Sigmoid colon (tissue), 6 donors: ENCODE measurements at regions not wholly inside any gene's neighbourhood (a gene's known extent, or its start where the extent isn't known, plus 50 kb on each side); places are given as distances from the start of the nearest gene placed in this dataset.
"Not testable (repeated sequence)": the region's sequence is repeated elsewhere in the genome, so short reads cannot be mapped to it uniquely, and the experiment has no call there.

Source experiments
- DNase-seq: peaks from one replicate; pipeline ENCODE4 v3.0.0-alpha.2; 2019
- H3K27ac ChIP-seq, 4 donors: fragments of 200-600 bp; sonication (generic); one replicate each; pipeline ENCODE4 v1.5.1; 2016 to 2019; ENCODE audit warnings: mild to moderate bottlenecking in 1 of 4
- H3K27me3 ChIP-seq, 3 donors: fragments of 200-600 bp; sonication (generic); one replicate each; pipeline ENCODE4 v1.5.1; 2019; ENCODE audit warnings: mild to moderate bottlenecking in 1 of 3
- H3K36me3 ChIP-seq, 4 donors: fragments of 200-600 bp; sonication (generic); one replicate each; pipeline ENCODE4 v1.5.1; 2016 to 2019
- H3K4me1 ChIP-seq, 4 donors: fragments of 200-600 bp; sonication (generic); one replicate each; pipeline ENCODE4 v1.5.1; 2017 to 2019
- H3K4me3 ChIP-seq, 4 donors: fragments of 200-600 bp; sonication (generic); one replicate each; pipeline ENCODE4 v1.5.1; 2017 to 2019; ENCODE audit warnings: mild to moderate bottlenecking in 2 of 4, moderate library complexity in 1 of 4
- H3K9me3 ChIP-seq, 4 donors: fragments of 200-600 bp in 3 of 4; sonication (generic) in 3 of 4; one replicate each; pipeline versions ENCODE4 v1.5.1 to v1.6.1; 2013 to 2019
- EP300 ChIP-seq, 4 donors: sonication (generic); formaldehyde crosslinking; IDR thresholded peaks; one replicate each; pipeline ENCODE4 v1.6.1; 2017; ENCODE audit warnings: antibody characterized with exemption in 4 of 4
- POLR2A ChIP-seq, 2 donors: fragments of 450-650 bp; IDR thresholded peaks; one replicate each; pipeline ENCODE4 v1.6.1; 2016; ENCODE audit warnings: antibody characterized with exemption in 2 of 2, mild to moderate bottlenecking in 2 of 2, moderate library complexity in 2 of 2
- POLR2AphosphoS5 ChIP-seq, 4 donors: sonication (generic); formaldehyde crosslinking; IDR thresholded peaks; one replicate each; pipeline ENCODE4 v1.6.1; 2017; ENCODE audit warnings: antibody characterized with exemption in 4 of 4
- WGBS, 2 donors: extraction: QIAGEN DNeasy Blood & Tissue Kit; methylation state at CpG; one replicate each; pipeline ENCODE4 v1.1.7; 2013; 5-methylcytosine and 5-hydroxymethylcytosine counted together
- intact Hi-C: fragments of 100-400 bp; cut with DNase I; formaldehyde crosslinking; loops from one replicate; pipeline ENCODE4 v1.15.1; 2023
- TF ChIP-seq, protein P1 (sequence below), 4 experiments: fragments of 450-650 bp in 3 of 4; fragments of 200-600 bp in 1 of 4; IDR thresholded peaks; one replicate each; pipeline ENCODE4 v1.5.1; 2016 to 2019; ENCODE audit warnings: antibody characterized with exemption in 4 of 4, mild to moderate bottlenecking in 3 of 4, moderate library complexity in 2 of 4
- donor health status: healthy with polysubstance abuse.
- donor health status: healthy.

- H3K27me3 ChIP-seq, result no peaks in the 10 kb centered on the region
- DNase-seq, result no peak
- H3K4me3 ChIP-seq, result no peak overlapping the region
- no peaks in the 10 kb centered on the region for H3K36me3 ChIP-seq
- no peaks in the 10 kb centered on the region for H3K9me3 ChIP-seq
- no peak overlapping the region for H3K27ac ChIP-seq
- WGBS, 2 donors, result 33 to 64% methylated on average over 1 of the region's 1 CpG
- TF ChIP-seq POLR2A (IDR thresholded peaks at IDR 0.05), result no peak
- TF ChIP-seq POLR2AphosphoS5 (IDR thresholded peaks at IDR 0.05), result no peak
- TF ChIP-seq, protein P1, sequence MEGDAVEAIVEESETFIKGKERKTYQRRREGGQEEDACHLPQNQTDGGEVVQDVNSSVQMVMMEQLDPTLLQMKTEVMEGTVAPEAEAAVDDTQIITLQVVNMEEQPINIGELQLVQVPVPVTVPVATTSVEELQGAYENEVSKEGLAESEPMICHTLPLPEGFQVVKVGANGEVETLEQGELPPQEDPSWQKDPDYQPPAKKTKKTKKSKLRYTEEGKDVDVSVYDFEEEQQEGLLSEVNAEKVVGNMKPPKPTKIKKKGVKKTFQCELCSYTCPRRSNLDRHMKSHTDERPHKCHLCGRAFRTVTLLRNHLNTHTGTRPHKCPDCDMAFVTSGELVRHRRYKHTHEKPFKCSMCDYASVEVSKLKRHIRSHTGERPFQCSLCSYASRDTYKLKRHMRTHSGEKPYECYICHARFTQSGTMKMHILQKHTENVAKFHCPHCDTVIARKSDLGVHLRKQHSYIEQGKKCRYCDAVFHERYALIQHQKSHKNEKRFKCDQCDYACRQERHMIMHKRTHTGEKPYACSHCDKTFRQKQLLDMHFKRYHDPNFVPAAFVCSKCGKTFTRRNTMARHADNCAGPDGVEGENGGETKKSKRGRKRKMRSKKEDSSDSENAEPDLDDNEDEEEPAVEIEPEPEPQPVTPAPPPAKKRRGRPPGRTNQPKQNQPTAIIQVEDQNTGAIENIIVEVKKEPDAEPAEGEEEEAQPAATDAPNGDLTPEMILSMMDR (IDR thresholded peaks at IDR 0.05), result no peak
- TF ChIP-seq EP300 (IDR thresholded peaks at IDR 0.05), result no peak
- peaks cover 0 to 17% (median 14%) of the 10 kb centered on the region in 4 donors for H3K4me1 ChIP-seq
- intact Hi-C loops, result no loop called here
These were observed 104.1 kb downstream of the GPR85 start for GRCh38 chr7:112982441-112983063.

DNA sequence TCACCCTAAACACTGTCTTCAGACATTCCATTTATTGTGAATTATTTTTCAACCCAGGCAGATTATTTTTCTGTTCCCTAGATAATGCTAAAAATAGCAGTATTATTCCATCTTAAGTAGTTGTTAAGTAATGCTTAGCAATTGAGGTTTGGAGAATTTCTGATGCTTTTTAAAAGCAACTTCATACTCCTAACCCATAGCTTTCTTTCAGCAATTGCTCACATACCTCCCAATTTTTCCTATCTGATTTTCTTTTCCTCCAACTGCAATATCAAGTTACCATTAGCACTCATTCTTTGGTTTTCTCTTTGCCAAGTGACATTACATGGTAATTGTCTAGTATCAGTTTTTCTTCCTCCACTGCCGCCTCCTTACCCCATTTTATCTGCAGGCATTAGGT, 104.7 kb downstream of the GPR85 start:
- Histone ChIP-seq H3K36me3 (no peaks in the 10 kb centered on the region), H3K27me3 (no peaks in the 10 kb centered on the region), H3K27ac (no peak overlapping the region), H3K9me3 (no peaks in the 10 kb centered on the region), H3K4me3 (no peak overlapping the region), H3K4me1 (peaks cover 0 to 15% (median 13%) of the 10 kb centered on the region in 4 donors)
- WGBS, 2 donors, result 81% methylated on average over 1 of the region's 1 CpG
- TF ChIP-seq POLR2AphosphoS5 (IDR thresholded peaks at IDR 0.05), result no peak
- no peak for TF ChIP-seq POLR2A (IDR thresholded peaks at IDR 0.05)
- no peak for TF ChIP-seq EP300 (IDR thresholded peaks at IDR 0.05)
- TF ChIP-seq, protein P1 (IDR thresholded peaks at IDR 0.05), result no peak
- DNase-seq, result no peak
- intact Hi-C loops, result no loop called here

GRCh38 chr7:112979055-112979454, 107.6 kb downstream of the GPR85 start:
- intact Hi-C loops, H3K27me3 ChIP-seq, H3K4me1 ChIP-seq, DNase-seq, H3K27ac ChIP-seq, H3K9me3 ChIP-seq, H3K36me3 ChIP-seq, H3K4me3 ChIP-seq: not testable (repeated sequence)
- WGBS, 2 donors, result 75 to 86% methylated on average over 2 of the region's 3 CpGs

- DNase-seq, H3K27ac ChIP-seq, H3K4me1 ChIP-seq, H3K36me3 ChIP-seq, H3K9me3 ChIP-seq, H3K4me3 ChIP-seq, H3K27me3 ChIP-seq, intact Hi-C loops: not testable (repeated sequence)
- 75 to 82% methylated on average over 5 to 6 of the region's 8 CpGs for WGBS, 2 donors
These were observed 109.2 kb downstream of the GPR85 start for GRCh38 chr7:112977244-112977955.

DNA sequence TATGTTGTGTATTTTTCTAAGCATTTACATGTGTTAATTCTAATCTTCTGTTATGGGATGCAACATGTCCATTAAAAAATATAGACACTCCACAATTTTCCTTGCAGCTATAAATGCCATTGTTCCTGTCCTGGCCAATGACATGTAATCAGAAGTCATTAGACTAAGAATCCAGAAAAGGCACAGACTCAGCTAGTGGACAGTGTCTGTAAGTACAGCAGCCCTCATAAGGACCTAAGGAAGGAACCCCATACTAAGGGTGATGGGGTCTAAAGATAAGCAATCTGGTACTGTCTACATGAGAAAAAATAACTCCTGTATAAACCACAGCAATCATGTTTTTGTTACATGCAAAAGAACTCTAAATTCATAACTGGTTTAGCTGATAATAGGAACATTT, 115.9 kb downstream of the GPR85 start:
- intact Hi-C loops, result no loop called here
- Histone ChIP-seq H3K4me1 (no peaks in the 10 kb centered on the region), H3K27me3 (no peaks in the 10 kb centered on the region), H3K27ac (no peak overlapping the region), H3K9me3 (no peaks in the 10 kb centered on the region), H3K4me3 (no peak overlapping the region), H3K36me3 (no peaks in the 10 kb centered on the region)
- no peak for DNase-seq
- TF ChIP-seq POLR2AphosphoS5 (IDR thresholded peaks at IDR 0.05) (no peak), POLR2A (IDR thresholded peaks at IDR 0.05) (no peak), EP300 (IDR thresholded peaks at IDR 0.05) (no peak)
- TF ChIP-seq, protein P1 (IDR thresholded peaks at IDR 0.05), result no peak

- intact Hi-C loops, result no loop called here
- WGBS, 2 donors, result 89 to 97% methylated on average over 1 of the region's 1 CpG
- no peak for DNase-seq
These were observed 116.7 kb downstream of the GPR85 start for GRCh38 chr7:112969946-112970345.

More at GRCh38 chr7:112969946-112970345, 116.7 kb downstream of the GPR85 start:
- Histone ChIP-seq H3K27me3 (no peaks in the 10 kb centered on the region), H3K4me1 (no peaks in the 10 kb centered on the region), H3K36me3 (no peaks in the 10 kb centered on the region), H3K27ac (no peak overlapping the region), H3K9me3 (no peaks in the 10 kb centered on the region), H3K4me3 (no peak overlapping the region)
- TF ChIP-seq EP300 (IDR thresholded peaks at IDR 0.05) (no peak), POLR2A (IDR thresholded peaks at IDR 0.05) (no peak), POLR2AphosphoS5 (IDR thresholded peaks at IDR 0.05) (no peak)
- TF ChIP-seq, protein P1 (IDR thresholded peaks at IDR 0.05), result no peak
